Loucy (cell line): ENCODE measurements at regions not wholly inside any gene's neighbourhood (a gene's known extent, or its start where the extent isn't known, plus 50 kb on each side); places are given as distances from the start of the nearest gene placed in this dataset.

Experiments used
- H2AFZ ChIP-seq: fragments of 200-600 bp; sonication (generic); 2 replicates; pipeline ENCODE4 v1.6.0; 2016; ENCODE audit warnings: antibody characterized with exemption, mild to moderate bottlenecking, low read length, moderate library complexity
- H3F3A ChIP-seq: fragments of 200-600 bp; 2 replicates; pipeline ENCODE4 v1.6.0; 2016; ENCODE audit warnings: antibody characterized with exemption, low read depth, mild to moderate bottlenecking
- H3K27me3 ChIP-seq: fragments of 200-600 bp; sonication (generic); 2 replicates; pipeline ENCODE4 v1.6.1; 2014; ENCODE audit warnings: low read length, mild to moderate bottlenecking; ENCODE audit not compliant: insufficient read depth, poor library complexity, severe bottlenecking
- H3K36me3 ChIP-seq: fragments of 200-600 bp; sonication (generic); 2 replicates; pipeline ENCODE4 v1.6.1; 2016; ENCODE audit warnings: low read length; ENCODE audit not compliant: insufficient read depth
- H3K4me1 ChIP-seq: fragments of 200-600 bp; sonication (generic); 2 replicates; pipeline ENCODE4 v1.5.1; 2014; ENCODE audit warnings: low read length, mild to moderate bottlenecking; ENCODE audit not compliant: insufficient read depth, poor library complexity, severe bottlenecking
- H3K4me2 ChIP-seq: fragments of 200-600 bp; sonication (generic); 2 replicates; pipeline ENCODE4 v1.6.0; 2014; ENCODE audit warnings: antibody characterized with exemption, low read length, low read depth, mild to moderate bottlenecking; ENCODE audit not compliant: poor library complexity, severe bottlenecking
- H3K4me3 ChIP-seq: fragments of 200-600 bp; sonication (generic); 2 replicates; pipeline ENCODE4 v1.5.1; 2014; ENCODE audit warnings: low read length, mild to moderate bottlenecking, mixed read lengths; ENCODE audit not compliant: poor library complexity, severe bottlenecking
- H3K79me2 ChIP-seq: fragments of 200-600 bp; sonication (generic); 2 replicates; pipeline ENCODE4 v1.6.1; 2014; ENCODE audit warnings: low read length; ENCODE audit not compliant: insufficient read depth
- H3K9ac ChIP-seq: fragments of 200-600 bp; sonication (generic); 2 replicates; pipeline ENCODE4 v1.6.0; 2014; ENCODE audit warnings: mild to moderate bottlenecking, low read depth, low read length, moderate library complexity; ENCODE audit not compliant: poor library complexity, severe bottlenecking
- H3K9me2 ChIP-seq: fragments of 200-600 bp; sonication (generic); replicated peaks from 2 replicates; pipeline ENCODE4 v1.6.1; 2016; ENCODE audit warnings: low read depth, low read length, mixed read lengths
- H3K9me3 ChIP-seq: fragments of 200-600 bp; sonication (generic); 2 replicates; pipeline ENCODE4 v1.6.1; 2014; ENCODE audit warnings: mild to moderate bottlenecking, antibody characterized with exemption, low read length, low read depth; ENCODE audit not compliant: insufficient read depth
- H4K20me1 ChIP-seq: fragments of 200-600 bp; sonication (generic); 2 replicates; pipeline ENCODE4 v1.6.0; 2014; ENCODE audit warnings: antibody characterized with exemption, low read length, mild to moderate bottlenecking; ENCODE audit not compliant: insufficient read depth, poor library complexity, severe bottlenecking
- EZH2phosphoT487 ChIP-seq: fragments of 200-600 bp; IDR thresholded peaks from 2 replicates; pipeline ENCODE4 v1.6.1; 2018; ENCODE audit warnings: antibody characterized with exemption, mild to moderate bottlenecking, moderate library complexity, borderline replicate concordance
- TF ChIP-seq, protein P1 (sequence below): fragments of 200-600 bp; sonication (generic); conservative IDR thresholded peaks from 2 replicates; pipeline ENCODE4 v1.5.1; 2014; ENCODE audit warnings: mild to moderate bottlenecking, antibody characterized with exemption, low read length

GRCh38 chr2:144180131-144180530 lies 339.8 kb downstream of the ZEB2 start:
- Histone ChIP-seq H4K20me1 (no peaks in the 10 kb centered on the region), H3F3A (0 out of 2 replicates have a peak, but pooled peaks cover 5% of the 10 kb centered on the region), H3K9ac (no peak overlapping the region), H3K4me2 (no peak overlapping the region), H2AFZ (no peak overlapping the region), H3K4me1 (peaks cover 31% of the 10 kb centered on the region), H3K79me2 (no peaks in the 10 kb centered on the region), H3K36me3 (no peaks in the 10 kb centered on the region), H3K9me3 (no peaks in the 10 kb centered on the region), H3K9me2 (no peaks in the 10 kb centered on the region), H3K27me3 (no peaks in the 10 kb centered on the region), H3K4me3 (no peak overlapping the region)
- TF ChIP-seq, protein P1, sequence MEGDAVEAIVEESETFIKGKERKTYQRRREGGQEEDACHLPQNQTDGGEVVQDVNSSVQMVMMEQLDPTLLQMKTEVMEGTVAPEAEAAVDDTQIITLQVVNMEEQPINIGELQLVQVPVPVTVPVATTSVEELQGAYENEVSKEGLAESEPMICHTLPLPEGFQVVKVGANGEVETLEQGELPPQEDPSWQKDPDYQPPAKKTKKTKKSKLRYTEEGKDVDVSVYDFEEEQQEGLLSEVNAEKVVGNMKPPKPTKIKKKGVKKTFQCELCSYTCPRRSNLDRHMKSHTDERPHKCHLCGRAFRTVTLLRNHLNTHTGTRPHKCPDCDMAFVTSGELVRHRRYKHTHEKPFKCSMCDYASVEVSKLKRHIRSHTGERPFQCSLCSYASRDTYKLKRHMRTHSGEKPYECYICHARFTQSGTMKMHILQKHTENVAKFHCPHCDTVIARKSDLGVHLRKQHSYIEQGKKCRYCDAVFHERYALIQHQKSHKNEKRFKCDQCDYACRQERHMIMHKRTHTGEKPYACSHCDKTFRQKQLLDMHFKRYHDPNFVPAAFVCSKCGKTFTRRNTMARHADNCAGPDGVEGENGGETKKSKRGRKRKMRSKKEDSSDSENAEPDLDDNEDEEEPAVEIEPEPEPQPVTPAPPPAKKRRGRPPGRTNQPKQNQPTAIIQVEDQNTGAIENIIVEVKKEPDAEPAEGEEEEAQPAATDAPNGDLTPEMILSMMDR: no peak
- TF ChIP-seq EZH2phosphoT487: no peak

GRCh38 chr2:144170179-144170578 lies 349.7 kb downstream of the ZEB2 start:
- no peak overlapping the region for H2AFZ ChIP-seq
- no peaks in the 10 kb centered on the region for H4K20me1 ChIP-seq
- H3F3A ChIP-seq: no peaks in the 10 kb centered on the region
- H3K27me3 ChIP-seq: no peaks in the 10 kb centered on the region
- peaks cover 7% of the 10 kb centered on the region for H3K4me1 ChIP-seq
- no peak for TF ChIP-seq EZH2phosphoT487
- TF ChIP-seq, protein P1: no peak
- H3K9ac ChIP-seq: no peak overlapping the region
- no peaks in the 10 kb centered on the region for H3K79me2 ChIP-seq
- H3K36me3 ChIP-seq: no peaks in the 10 kb centered on the region
- no peaks in the 10 kb centered on the region for H3K9me2 ChIP-seq
- H3K9me3 ChIP-seq: peaks cover 3% of the 10 kb centered on the region
- H3K4me3 ChIP-seq: no peak overlapping the region
- no peak overlapping the region for H3K4me2 ChIP-seq

- H3K9ac ChIP-seq: no peak overlapping the region
- H3K36me3 ChIP-seq: no peaks in the 10 kb centered on the region
- H3K4me1 ChIP-seq: peaks cover 7% of the 10 kb centered on the region
- no peak overlapping the region for H3K4me3 ChIP-seq
- H4K20me1 ChIP-seq: no peaks in the 10 kb centered on the region
- no peaks in the 10 kb centered on the region for H3F3A ChIP-seq
- H2AFZ ChIP-seq: no peak overlapping the region
- no peaks in the 10 kb centered on the region for H3K9me2 ChIP-seq
- TF ChIP-seq EZH2phosphoT487: no peak
- TF ChIP-seq, protein P1: no peak
- H3K9me3 ChIP-seq: peaks cover 3% of the 10 kb centered on the region
- no peaks in the 10 kb centered on the region for H3K79me2 ChIP-seq
- no peaks in the 10 kb centered on the region for H3K27me3 ChIP-seq
- no peak overlapping the region for H3K4me2 ChIP-seq
These were observed 353.2 kb downstream of the ZEB2 start for GRCh38 chr2:144166743-144167142.
